DND-41 (cell line): ENCODE measurements at regions not wholly inside any gene's neighbourhood (a gene's known extent, or its start where the extent isn't known, plus 50 kb on each side); places are given as distances from the start of the nearest gene placed in this dataset.

Experiments used
- ATAC-seq: fragments of 200-7000 bp; cut with Tn5 transposase; 3 replicates; pipeline ENCODE4 v1.9.1; 2021; ENCODE audit warnings: low read depth; ENCODE audit not compliant: insufficient read depth
- DNase-seq: peaks from one replicate; pipeline ENCODE4 v3.0.0-alpha.2; 2020
- H2AFZ ChIP-seq: 2 replicates; pipeline ENCODE4 v1.6.0; 2012; ENCODE audit warnings: low read depth, low read length
- H3K27ac ChIP-seq: 2 replicates; pipeline ENCODE4 v1.5.1; 2012; ENCODE audit warnings: low read length, inconsistent platforms
- H3K27me3 ChIP-seq: fragments of 200-600 bp; sonication (generic); 2 replicates; pipeline ENCODE4 v1.6.0; 2012; ENCODE audit warnings: low read length, mild to moderate bottlenecking, inconsistent platforms; ENCODE audit not compliant: insufficient read depth, poor library complexity
- H3K36me3 ChIP-seq: 2 replicates; pipeline ENCODE4 v1.5.1; 2012; ENCODE audit warnings: low read length, inconsistent platforms; ENCODE audit not compliant: insufficient read depth
- H3K4me1 ChIP-seq: 2 replicates; pipeline ENCODE4 v1.5.1; 2012; ENCODE audit warnings: mild to moderate bottlenecking, low read length; ENCODE audit not compliant: insufficient read depth
- H3K4me2 ChIP-seq: 2 replicates; pipeline ENCODE4 v1.6.0; 2012; ENCODE audit warnings: mild to moderate bottlenecking, moderate library complexity, low read length, inconsistent platforms; ENCODE audit not compliant: insufficient read depth
- H3K4me3 ChIP-seq, 2 experiments: fragments of 200-600 bp in 1 of 2; shearing (Covaris generic) in 1 of 2; 2 replicates each; pipeline ENCODE4 v1.5.1; 2012 to 2016; ENCODE audit warnings: inconsistent platforms in 2 of 2, low read length in 2 of 2, mild to moderate bottlenecking in 2 of 2, low read depth in 1 of 2, moderate library complexity in 1 of 2
- H3K79me2 ChIP-seq: 2 replicates; pipeline ENCODE4 v1.6.0; 2012; ENCODE audit warnings: low read length, inconsistent platforms; ENCODE audit not compliant: insufficient read depth
- H3K9ac ChIP-seq: 2 replicates; pipeline ENCODE4 v1.6.0; 2012; ENCODE audit warnings: low read depth, mild to moderate bottlenecking, inconsistent platforms, low read length, moderate library complexity
- H3K9me3 ChIP-seq: 2 replicates; pipeline ENCODE4 v1.5.1; 2012; ENCODE audit warnings: low read length, moderate library complexity, mild to moderate bottlenecking, inconsistent platforms; ENCODE audit not compliant: insufficient read depth, severe bottlenecking
- H4K20me1 ChIP-seq: 2 replicates; pipeline ENCODE4 v1.6.0; 2012; ENCODE audit warnings: low read length; ENCODE audit not compliant: insufficient read depth
- EZH2 ChIP-seq: IDR thresholded peaks from 3 replicates; pipeline ENCODE4 v1.6.1; 2012; ENCODE audit warnings: borderline replicate concordance, low read depth, mild to moderate bottlenecking, moderate library complexity, low read length, inconsistent platforms; ENCODE audit not compliant: severe bottlenecking
- TF ChIP-seq, protein P1 (sequence below): IDR thresholded peaks from 2 replicates; pipeline ENCODE4 v1.5.1; 2012; ENCODE audit warnings: borderline replicate concordance, low read length, moderate library complexity, mild to moderate bottlenecking; ENCODE audit not compliant: poor library complexity, severe bottlenecking; ENCODE audit errors: extremely low read depth

DNA sequence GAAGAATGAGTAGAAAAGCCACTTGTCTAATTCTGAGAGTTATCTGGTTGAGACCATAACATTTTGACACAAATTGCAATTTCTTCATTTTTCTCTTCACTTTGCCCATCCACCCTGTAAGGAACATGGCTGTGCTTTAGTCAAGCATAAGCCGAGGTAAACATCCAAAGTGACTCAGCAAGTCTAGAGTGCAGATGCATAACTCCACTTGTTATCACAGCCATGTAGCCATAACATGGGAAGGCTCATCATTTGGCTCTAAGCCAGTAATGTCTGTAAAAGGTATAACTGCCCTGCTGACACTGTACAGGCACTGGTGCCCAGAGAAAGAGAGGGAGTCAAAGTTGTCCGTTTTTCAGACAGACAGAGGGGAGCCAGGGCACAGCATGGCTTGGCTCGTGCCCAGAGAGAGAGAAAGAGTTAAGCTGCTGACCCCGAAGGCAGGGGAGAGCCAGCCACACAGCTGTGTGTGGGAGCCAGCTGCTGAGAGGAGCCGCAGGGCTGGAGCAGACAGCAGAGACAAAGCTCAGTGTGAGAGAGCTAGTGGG, 76.9 kb upstream of the EXOC1L start:
- Histone ChIP-seq H3K27ac (no peak overlapping the region), H4K20me1 (no peaks in the 10 kb centered on the region), H3K9ac (no peak overlapping the region), H3K4me2 (no peak overlapping the region), H3K4me1 (no peaks in the 10 kb centered on the region), H3K9me3 (no peaks in the 10 kb centered on the region), H3K27me3 (no peaks in the 10 kb centered on the region), H3K79me2 (no peaks in the 10 kb centered on the region), H3K36me3 (no peaks in the 10 kb centered on the region), H3K4me3 (no peak overlapping the region), H2AFZ (no peak overlapping the region)
- TF ChIP-seq EZH2, result no peak
- TF ChIP-seq, protein P1, sequence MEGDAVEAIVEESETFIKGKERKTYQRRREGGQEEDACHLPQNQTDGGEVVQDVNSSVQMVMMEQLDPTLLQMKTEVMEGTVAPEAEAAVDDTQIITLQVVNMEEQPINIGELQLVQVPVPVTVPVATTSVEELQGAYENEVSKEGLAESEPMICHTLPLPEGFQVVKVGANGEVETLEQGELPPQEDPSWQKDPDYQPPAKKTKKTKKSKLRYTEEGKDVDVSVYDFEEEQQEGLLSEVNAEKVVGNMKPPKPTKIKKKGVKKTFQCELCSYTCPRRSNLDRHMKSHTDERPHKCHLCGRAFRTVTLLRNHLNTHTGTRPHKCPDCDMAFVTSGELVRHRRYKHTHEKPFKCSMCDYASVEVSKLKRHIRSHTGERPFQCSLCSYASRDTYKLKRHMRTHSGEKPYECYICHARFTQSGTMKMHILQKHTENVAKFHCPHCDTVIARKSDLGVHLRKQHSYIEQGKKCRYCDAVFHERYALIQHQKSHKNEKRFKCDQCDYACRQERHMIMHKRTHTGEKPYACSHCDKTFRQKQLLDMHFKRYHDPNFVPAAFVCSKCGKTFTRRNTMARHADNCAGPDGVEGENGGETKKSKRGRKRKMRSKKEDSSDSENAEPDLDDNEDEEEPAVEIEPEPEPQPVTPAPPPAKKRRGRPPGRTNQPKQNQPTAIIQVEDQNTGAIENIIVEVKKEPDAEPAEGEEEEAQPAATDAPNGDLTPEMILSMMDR, result no peak
- ATAC-seq (no peak), DNase-seq (no peak)

DNA sequence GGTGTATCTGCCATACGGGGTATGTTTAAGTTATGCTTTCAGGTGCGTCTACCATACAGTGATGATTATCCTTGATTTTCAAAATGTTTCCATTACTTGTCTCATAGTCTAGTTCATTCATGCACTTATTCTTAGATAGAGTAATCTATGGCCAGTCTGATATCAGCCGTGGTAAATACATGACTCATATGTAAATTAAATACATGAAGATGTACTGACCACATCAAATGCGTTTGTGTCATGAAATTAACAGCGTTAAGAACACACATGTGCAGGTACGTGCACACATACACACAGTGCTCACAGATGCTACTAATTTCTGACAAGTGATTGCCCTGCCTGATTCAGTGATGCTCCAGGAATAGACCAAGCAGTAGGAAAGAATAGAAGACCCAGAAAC, 75.2 kb upstream of the EXOC1L start:
- H3K27ac ChIP-seq, result no peak overlapping the region
- no peak overlapping the region for H2AFZ ChIP-seq
- H3K79me2 ChIP-seq, result no peaks in the 10 kb centered on the region
- TF ChIP-seq, protein P1, result no peak
- no peak overlapping the region for H3K9ac ChIP-seq
- no peak overlapping the region for H3K4me3 ChIP-seq
- no peaks in the 10 kb centered on the region for H4K20me1 ChIP-seq
- no peak overlapping the region for H3K4me2 ChIP-seq
- DNase-seq (no peak), ATAC-seq (no peak)
- no peaks in the 10 kb centered on the region for H3K36me3 ChIP-seq
- no peaks in the 10 kb centered on the region for H3K27me3 ChIP-seq
- no peaks in the 10 kb centered on the region for H3K9me3 ChIP-seq
- H3K4me1 ChIP-seq, result no peaks in the 10 kb centered on the region

DNA sequence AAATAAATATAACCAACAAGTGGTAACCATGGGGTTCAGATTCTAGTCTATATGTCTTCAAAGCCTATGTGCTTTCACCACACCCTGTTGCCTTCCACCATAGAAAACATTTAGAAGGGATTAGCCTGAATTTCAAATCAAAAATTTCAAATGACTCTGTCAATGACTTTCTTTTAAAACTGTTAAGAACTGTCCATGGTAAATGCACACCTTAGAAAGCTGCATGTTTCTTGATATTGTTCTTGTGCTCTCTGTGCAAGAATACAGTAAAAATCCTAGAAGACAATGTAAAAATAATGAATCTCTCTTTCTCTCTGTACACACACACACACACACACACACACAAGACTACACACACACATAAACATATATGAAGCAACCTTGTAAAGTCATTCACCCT, 74.6 kb upstream of the EXOC1L start:
- Histone ChIP-seq H3K27me3 (no peaks in the 10 kb centered on the region), H3K4me3 (no peak overlapping the region), H3K4me1 (no peaks in the 10 kb centered on the region), H2AFZ (no peak overlapping the region), H3K79me2 (no peaks in the 10 kb centered on the region), H4K20me1 (no peaks in the 10 kb centered on the region), H3K36me3 (no peaks in the 10 kb centered on the region), H3K27ac (no peak overlapping the region), H3K4me2 (no peak overlapping the region), H3K9ac (no peak overlapping the region), H3K9me3 (no peaks in the 10 kb centered on the region)
- DNase-seq (no peak), ATAC-seq (no peak)
- TF ChIP-seq, protein P1, result no peak
- TF ChIP-seq EZH2, result no peak

DNA sequence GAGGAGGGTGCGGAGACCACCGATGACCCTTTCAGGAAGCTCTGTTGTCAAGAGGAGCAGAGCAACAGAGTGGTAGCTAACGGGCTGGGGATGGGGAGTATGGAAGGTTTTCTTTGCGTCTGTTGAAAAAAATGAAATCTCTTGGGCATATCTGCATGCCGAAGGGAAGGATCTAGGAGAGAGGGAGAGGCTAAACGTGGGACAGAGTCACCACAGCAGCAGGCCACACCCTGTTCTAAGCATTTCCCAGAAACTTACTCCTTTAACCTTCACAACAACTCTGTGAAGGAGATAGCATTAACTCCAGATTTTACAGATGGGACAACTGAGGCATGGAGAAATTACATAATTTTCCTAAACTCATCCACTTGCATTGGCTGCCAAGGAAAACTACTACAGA, 71.8 kb upstream of the EXOC1L start:
- Histone ChIP-seq H4K20me1 (no peaks in the 10 kb centered on the region), H3K9ac (no peak overlapping the region), H3K9me3 (no peaks in the 10 kb centered on the region), H3K4me2 (no peak overlapping the region), H3K27ac (no peak overlapping the region), H2AFZ (no peak overlapping the region), H3K4me1 (no peaks in the 10 kb centered on the region), H3K27me3 (no peaks in the 10 kb centered on the region), H3K36me3 (no peaks in the 10 kb centered on the region), H3K79me2 (no peaks in the 10 kb centered on the region), H3K4me3 (no peak overlapping the region)
- DNase-seq (no peak), ATAC-seq (no peak)
- no peak for TF ChIP-seq EZH2
- TF ChIP-seq, protein P1, result no peak
